K562 (cell line): ENCODE measurements at regions not wholly inside any gene's neighbourhood (a gene's known extent, or its start where the extent isn't known, plus 50 kb on each side); places are given as distances from the start of the nearest gene placed in this dataset.

Experiments
- ATAC-seq: fragments of 200-7000 bp; cut with Tn5 transposase; 3 replicates; pipeline ENCODE4 v1.9.1; 2020; ENCODE audit warnings: moderate library complexity
- BruUV-seq: library from RNA; stranded (reverse); fragments of 400-500 nt; replicated peaks from 2 replicates; lab custom pipeline; 2021; lab: Mats Ljungman, UMichigan
- CTCF ChIA-PET: fragments of 300-600 bp; formaldehyde crosslinking; extraction: SDS; loops from one replicate; lab custom pipeline; 2021; ENCODE audit warnings: low intra/inter-chr PET ratio; lab: Yijun Ruan, JAX
- POLR2A ChIA-PET: fragments of 300-600, 350-650 bp; sonication (Branson Sonifier 250); formaldehyde crosslinking; extraction: SDS; loops from one replicate; lab custom pipeline; 2021; ENCODE audit warnings: antibody characterized with exemption, inconsistent platforms; lab: Yijun Ruan, JAX
- DNase-seq, 4 experiments: peaks; one replicate each; pipeline versions ENCODE4 v3.0.0 to v3.0.0-alpha.2; 2011 to 2018; ENCODE audit warnings: low spot score in 3 of 4, mixed read lengths in 3 of 4; ENCODE audit errors: extremely low read depth in 1 of 4
- FAIRE-seq: peaks from 2 replicates; lab custom pipeline; 2011; peaks lifted over from hg19 to GRCh38; lab: Jason Lieb, UNC
- H2AFZ ChIP-seq: 2 replicates; pipeline ENCODE4 v1.6.0; 2011; ENCODE audit warnings: low read depth, low read length, control low read depth, inconsistent platforms
- H3K27ac ChIP-seq: fragments of 200-600 bp; 3 replicates; pipeline ENCODE4 v1.8.0; 2011; ENCODE audit warnings: low read depth, mild to moderate bottlenecking, control low read depth, inconsistent platforms, low read length, moderate library complexity, mixed read lengths; ENCODE audit errors: extremely low read depth
- H3K27me3 ChIP-seq, 2 experiments: fragments of 300-600 bp in 1 of 2; 2 replicates in 1 of 2; 3 replicates in 1 of 2; pipeline versions ENCODE4 v1.6.0 to v1.8.0; 2011; ENCODE audit warnings: inconsistent platforms in 2 of 2, low read length in 2 of 2, mild to moderate bottlenecking in 1 of 2, mixed read lengths in 1 of 2, moderate library complexity in 1 of 2; ENCODE audit not compliant: control insufficient read depth in 2 of 2, insufficient read depth in 2 of 2
- H3K36me3 ChIP-seq: fragments of 300-600 bp; 3 replicates; pipeline ENCODE4 v1.8.0; 2011; ENCODE audit warnings: mild to moderate bottlenecking, low read length, inconsistent platforms; ENCODE audit not compliant: control insufficient read depth, insufficient read depth
- H3K4me1 ChIP-seq, 2 experiments: fragments of 200-600 bp in 1 of 2; replicated peaks in 1 of 2; 2 replicates in 1 of 2; 3 replicates in 1 of 2; pipeline versions ENCODE4 v1.5.1 to v1.8.0; 2011; ENCODE audit warnings: inconsistent platforms in 2 of 2, low read length in 2 of 2, mild to moderate bottlenecking in 1 of 2, mixed read lengths in 1 of 2, moderate library complexity in 1 of 2; ENCODE audit not compliant: control insufficient read depth in 2 of 2, insufficient read depth in 2 of 2
- H3K4me2 ChIP-seq: 2 replicates; pipeline ENCODE4 v1.6.1; 2011; ENCODE audit warnings: low read length, control low read depth, inconsistent platforms, mixed read lengths; ENCODE audit not compliant: insufficient read depth
- H3K4me3 ChIP-seq: fragments of 200-600 bp; sonication (generic), shearing (Covaris generic); 2 replicates; pipeline ENCODE4 v1.5.1; 2016; ENCODE audit warnings: control low read depth, inconsistent platforms
- H3K79me2 ChIP-seq: fragments of 200-600 bp; 3 replicates; pipeline ENCODE4 v1.8.0; 2011; ENCODE audit warnings: low read length, inconsistent platforms; ENCODE audit not compliant: control insufficient read depth, insufficient read depth
- H3K9ac ChIP-seq, 2 experiments: 2 replicates each; pipeline versions ENCODE4 v1.6.0 to v1.6.1; 2011; ENCODE audit warnings: low read depth in 2 of 2, low read length in 2 of 2, control low read depth in 1 of 2, inconsistent platforms in 1 of 2, mild to moderate bottlenecking in 1 of 2, mixed read lengths in 1 of 2; ENCODE audit not compliant: insufficient read depth in 1 of 2
- H3K9me1 ChIP-seq: one replicate; pipeline ENCODE4 v1.6.0; 2011; ENCODE audit warnings: inconsistent platforms, mild to moderate bottlenecking, low read length, moderate library complexity; ENCODE audit not compliant: control insufficient read depth, insufficient read depth
- H3K9me3 ChIP-seq: replicated peaks from 2 replicates; pipeline ENCODE4 v1.5.1; 2011; ENCODE audit warnings: low read depth, low read length, inconsistent platforms; ENCODE audit not compliant: control insufficient read depth, insufficient read depth
- H4K20me1 ChIP-seq: replicated peaks from 2 replicates; pipeline ENCODE4 v1.6.1; 2011; ENCODE audit warnings: low read length, inconsistent platforms, mixed read lengths; ENCODE audit not compliant: control insufficient read depth, insufficient read depth
- ETS2 ChIP-seq: IDR thresholded peaks from 2 replicates; pipeline ENCODE4 v1.6.1; 2016; ENCODE audit warnings: borderline replicate concordance, missing genetic modification characterization, mild to moderate bottlenecking, moderate library complexity, missing compliant biosample characterization; ENCODE audit not compliant: poor library complexity, severe bottlenecking
- MAZ ChIP-seq, 2 experiments: fragments of 450-650 bp in 1 of 2; sonication (generic) in 1 of 2; formaldehyde crosslinking; IDR thresholded peaks in 1 of 2; conservative IDR thresholded peaks in 1 of 2; 2 replicates each; pipeline versions ENCODE4 v1.4.0 to v1.5.0; 2020; ENCODE audit warnings: mild to moderate bottlenecking in 1 of 2, missing genetic modification reagents in 1 of 2
- RCOR1 ChIP-seq, 2 experiments: IDR thresholded peaks; 2 replicates each; pipeline ENCODE4 v1.6.1; 2012; ENCODE audit warnings: low read depth in 2 of 2, low read length in 2 of 2, borderline replicate concordance in 1 of 2, improper control_type of control experiment in 1 of 2
- ZNF354B ChIP-seq: fragments of 250-450 bp; sonication (Bioruptor Pico); IDR thresholded peaks from 2 replicates; pipeline ENCODE4 v1.4.0; 2020
- WGBS: fragments of 100-300 bp; shearing (Covaris generic); methylation state at CpG from one replicate; pipeline ENCODE4 v1.1.6; 2016; ENCODE audit warnings: low coverage, mixed read lengths; ENCODE audit not compliant: insufficient coverage; ENCODE audit errors: missing lambda C conversion rate; 5-methylcytosine and 5-hydroxymethylcytosine counted together
- in situ Hi-C: fragments of 300-500 bp; cut with MboI; formaldehyde crosslinking; loops from 4 replicates; pipeline ENCODE4 v1.15.0; 2018; ENCODE audit warnings: inconsistent platforms, mixed read lengths
- intact Hi-C: fragments of 100-400 bp; cut with micrococcal nuclease; formaldehyde crosslinking; loops from 2 replicates; pipeline ENCODE4 v1.14.2; 2022
- TF ChIP-seq, protein P1 (sequence below): IDR thresholded peaks from 2 replicates; pipeline ENCODE4 v1.6.1; 2016; ENCODE audit warnings: missing genetic modification characterization, missing compliant biosample characterization

DNA sequence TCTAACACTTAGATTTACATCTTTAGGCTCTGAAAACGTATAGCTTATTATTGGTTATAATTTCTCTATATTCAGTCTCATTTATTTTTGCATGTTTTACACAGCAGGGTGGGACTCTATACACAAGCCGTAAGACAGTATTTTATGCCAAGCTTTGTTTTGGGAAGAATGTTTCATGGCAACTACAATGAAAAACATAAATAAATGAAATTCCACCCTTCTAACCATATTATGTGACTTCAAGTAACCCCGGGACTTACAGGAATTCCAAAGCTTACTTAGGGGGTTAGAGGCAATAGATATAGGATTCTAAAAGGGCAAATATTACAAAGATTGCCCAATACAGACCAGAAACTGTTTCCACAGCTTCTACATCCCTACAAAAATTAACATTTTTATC, 370.9 kb downstream of the PRR32 start:
- Histone ChIP-seq H3K4me3 (no peak overlapping the region), H3K27ac (no peak overlapping the region), H3K9me1 (no peaks in the 10 kb centered on the region), H3K27me3 (no peaks in the 10 kb centered on the region), H3K79me2 (no peaks in the 10 kb centered on the region), H3K36me3 (no peaks in the 10 kb centered on the region), H3K9ac (no peak overlapping the region), H3K4me2 (no peak overlapping the region), H3K9me3 (no peaks in the 10 kb centered on the region), H2AFZ (no peak overlapping the region), H4K20me1 (no peaks in the 10 kb centered on the region), H3K4me1 (no peaks in the 10 kb centered on the region)
- intact Hi-C loops: no loop called here
- in situ Hi-C loops: no loop called here
- WGBS: 14% methylated on average over 3 of the region's 3 CpGs
- ATAC-seq (no peak), DNase-seq (no peak), FAIRE-seq (no peak)
- POLR2A ChIA-PET: no interaction called here
- CTCF ChIA-PET: no interaction called here
- no TSS peak for BruUV-seq
- TF ChIP-seq MAZ (CRISPR knock-in tag; conservative IDR thresholded peaks at IDR 0.05 in 1 of 2, IDR thresholded peaks at IDR 0.05 in 1 of 2): no peak
- TF ChIP-seq ZNF354B: no peak
- TF ChIP-seq ETS2 (tag): no peak
- TF ChIP-seq, protein P1, sequence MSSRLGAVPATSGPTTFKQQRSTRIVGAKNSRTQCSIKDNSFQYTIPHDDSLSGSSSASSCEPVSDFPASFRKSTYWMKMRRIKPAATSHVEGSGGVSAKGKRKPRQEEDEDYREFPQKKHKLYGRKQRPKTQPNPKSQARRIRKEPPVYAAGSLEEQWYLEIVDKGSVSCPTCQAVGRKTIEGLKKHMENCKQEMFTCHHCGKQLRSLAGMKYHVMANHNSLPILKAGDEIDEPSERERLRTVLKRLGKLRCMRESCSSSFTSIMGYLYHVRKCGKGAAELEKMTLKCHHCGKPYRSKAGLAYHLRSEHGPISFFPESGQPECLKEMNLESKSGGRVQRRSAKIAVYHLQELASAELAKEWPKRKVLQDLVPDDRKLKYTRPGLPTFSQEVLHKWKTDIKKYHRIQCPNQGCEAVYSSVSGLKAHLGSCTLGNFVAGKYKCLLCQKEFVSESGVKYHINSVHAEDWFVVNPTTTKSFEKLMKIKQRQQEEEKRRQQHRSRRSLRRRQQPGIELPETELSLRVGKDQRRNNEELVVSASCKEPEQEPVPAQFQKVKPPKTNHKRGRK: no peak
- TF ChIP-seq RCOR1 (IDR thresholded peaks at IDR 0.05; ENCODE audit: borderline replicate concordance in 1 of 2, low read depth in 2 of 2, low read length in 2 of 2): no peak
